ENCODE measurements at regions not wholly inside any gene's neighbourhood (a gene's known extent, or its start where the extent isn't known, plus 50 kb on each side); places are given as distances from the start of the nearest gene placed in this dataset.

DNA sequence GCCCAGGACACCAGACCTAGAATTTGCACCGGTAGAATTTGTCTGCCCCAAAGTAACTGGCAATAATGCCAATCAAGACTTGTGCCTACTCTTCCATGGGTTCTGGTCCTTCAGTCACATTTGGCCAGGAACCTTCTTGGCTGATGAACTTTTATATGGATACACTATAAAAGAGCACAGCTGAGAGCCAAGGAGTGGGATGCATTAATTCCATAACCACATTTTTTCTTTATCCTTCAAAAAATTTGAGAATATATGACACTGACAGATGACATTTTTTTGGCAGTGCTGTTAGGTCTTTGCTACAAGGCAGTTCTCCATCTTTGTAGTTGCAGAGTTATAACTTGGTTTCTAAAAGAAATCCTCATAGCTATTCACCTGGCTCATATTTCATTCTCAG is 129.2 kb upstream of the HDAC9 start:
- no peak for TF ChIP-seq JUN (IDR thresholded peaks at IDR 0.05)
- TF ChIP-seq CBX2 (IDR thresholded peaks at IDR 0.05; ENCODE audit: borderline replicate concordance, low read depth) = no peak
- TF ChIP-seq CBX8 (IDR thresholded peaks at IDR 0.05) = no peak
- no peak for TF ChIP-seq HDAC2 (IDR thresholded peaks at IDR 0.05)
- no peak for TF ChIP-seq CHD2 (IDR thresholded peaks at IDR 0.05; ENCODE audit: low read length, partially characterized antibody)
- TF ChIP-seq ESRRA (IDR thresholded peaks at IDR 0.05; ENCODE audit: borderline replicate concordance, low read length) = no peak
- TF ChIP-seq SMC3 (IDR thresholded peaks at IDR 0.05) = no peak
- no peak for TF ChIP-seq POLR2A (IDR thresholded peaks at IDR 0.05; ENCODE audit: low read length)
- TF ChIP-seq, protein P1, sequence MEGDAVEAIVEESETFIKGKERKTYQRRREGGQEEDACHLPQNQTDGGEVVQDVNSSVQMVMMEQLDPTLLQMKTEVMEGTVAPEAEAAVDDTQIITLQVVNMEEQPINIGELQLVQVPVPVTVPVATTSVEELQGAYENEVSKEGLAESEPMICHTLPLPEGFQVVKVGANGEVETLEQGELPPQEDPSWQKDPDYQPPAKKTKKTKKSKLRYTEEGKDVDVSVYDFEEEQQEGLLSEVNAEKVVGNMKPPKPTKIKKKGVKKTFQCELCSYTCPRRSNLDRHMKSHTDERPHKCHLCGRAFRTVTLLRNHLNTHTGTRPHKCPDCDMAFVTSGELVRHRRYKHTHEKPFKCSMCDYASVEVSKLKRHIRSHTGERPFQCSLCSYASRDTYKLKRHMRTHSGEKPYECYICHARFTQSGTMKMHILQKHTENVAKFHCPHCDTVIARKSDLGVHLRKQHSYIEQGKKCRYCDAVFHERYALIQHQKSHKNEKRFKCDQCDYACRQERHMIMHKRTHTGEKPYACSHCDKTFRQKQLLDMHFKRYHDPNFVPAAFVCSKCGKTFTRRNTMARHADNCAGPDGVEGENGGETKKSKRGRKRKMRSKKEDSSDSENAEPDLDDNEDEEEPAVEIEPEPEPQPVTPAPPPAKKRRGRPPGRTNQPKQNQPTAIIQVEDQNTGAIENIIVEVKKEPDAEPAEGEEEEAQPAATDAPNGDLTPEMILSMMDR (IDR thresholded peaks at IDR 0.05) = no peak
- no peak for TF ChIP-seq CHD4 (IDR thresholded peaks at IDR 0.05; ENCODE audit: borderline replicate concordance)
- no peak for TF ChIP-seq HOXB13 (CRISPR knock-in tag; IDR thresholded peaks at IDR 0.05; ENCODE audit: low read depth)
- TF ChIP-seq, protein P2, sequence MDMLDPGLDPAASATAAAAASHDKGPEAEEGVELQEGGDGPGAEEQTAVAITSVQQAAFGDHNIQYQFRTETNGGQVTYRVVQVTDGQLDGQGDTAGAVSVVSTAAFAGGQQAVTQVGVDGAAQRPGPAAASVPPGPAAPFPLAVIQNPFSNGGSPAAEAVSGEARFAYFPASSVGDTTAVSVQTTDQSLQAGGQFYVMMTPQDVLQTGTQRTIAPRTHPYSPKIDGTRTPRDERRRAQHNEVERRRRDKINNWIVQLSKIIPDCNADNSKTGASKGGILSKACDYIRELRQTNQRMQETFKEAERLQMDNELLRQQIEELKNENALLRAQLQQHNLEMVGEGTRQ (IDR thresholded peaks at IDR 0.05) = no peak
- no peak for TF ChIP-seq NR3C1 (IDR thresholded peaks at IDR 0.05)
- TF ChIP-seq HOXA7 (CRISPR knock-in tag; IDR thresholded peaks at IDR 0.05) = no peak
